HAP-1 (cell line): ENCODE measurements at regions not wholly inside any gene's neighbourhood (a gene's known extent, or its start where the extent isn't known, plus 50 kb on each side); places are given as distances from the start of the nearest gene placed in this dataset.
"Not testable (repeated sequence)": the region's sequence is repeated elsewhere in the genome, so short reads cannot be mapped to it uniquely, and the experiment has no call there.

Experiments
- DNase-seq, 2 experiments: peaks; one replicate each; pipeline ENCODE4 v3.0.0-alpha.2; 2016 to 2020; ENCODE audit warnings: low spot score in 2 of 2
- H3K27me3 ChIP-seq: fragments of 250-450 bp; sonication (Bioruptor Pico); 2 replicates; pipeline ENCODE4 v1.5.1; 2020; ENCODE audit warnings: low read depth, mild to moderate bottlenecking, moderate library complexity
- H3K36me3 ChIP-seq: fragments of 250-450 bp; sonication (Bioruptor Pico); replicated peaks from 2 replicates; pipeline ENCODE4 v1.5.1; 2020; ENCODE audit warnings: mild to moderate bottlenecking
- H3K4me1 ChIP-seq: fragments of 250-450 bp; sonication (Bioruptor Pico); 2 replicates; pipeline ENCODE4 v1.5.1; 2020; ENCODE audit warnings: mild to moderate bottlenecking
- H3K4me3 ChIP-seq: fragments of 250-450 bp; sonication (Bioruptor Pico); 2 replicates; pipeline ENCODE4 v1.5.1; 2020; ENCODE audit warnings: mild to moderate bottlenecking, moderate library complexity
- H3K9me3 ChIP-seq: fragments of 250-450 bp; sonication (Bioruptor Pico); 2 replicates; pipeline ENCODE4 v1.5.1; 2020; ENCODE audit warnings: mild to moderate bottlenecking, moderate library complexity
- in situ Hi-C: fragments of 300-500 bp; cut with MboI; formaldehyde crosslinking; loops from 3 replicates; pipeline ENCODE4 v1.14.3; 2020; ENCODE audit warnings: low sequenced_read_pairs, inconsistent platforms, mixed read lengths

GRCh38 chr10:120174491-120174890 lies 282.0 kb downstream of the SEC23IP start:
- no peaks in the 10 kb centered on the region for H3K27me3 ChIP-seq
- no peaks in the 10 kb centered on the region for H3K36me3 ChIP-seq
- H3K4me3 ChIP-seq = no peak overlapping the region
- in situ Hi-C loops = no loop called here
- no peaks in the 10 kb centered on the region for H3K9me3 ChIP-seq
- H3K4me1 ChIP-seq = no peaks in the 10 kb centered on the region
- no peak for DNase-seq

- in situ Hi-C loops = no loop called here
- no peaks in the 10 kb centered on the region for H3K27me3 ChIP-seq
- H3K9me3 ChIP-seq = no peaks in the 10 kb centered on the region
- H3K4me3 ChIP-seq = no peak overlapping the region
- H3K36me3 ChIP-seq = no peaks in the 10 kb centered on the region
- no peaks in the 10 kb centered on the region for H3K4me1 ChIP-seq
- DNase-seq = no peak
These were observed 279.7 kb upstream of the PLPP4 start for GRCh38 chr10:120177330-120177729.

GRCh38 chr10:120180160-120180559 lies 276.9 kb upstream of the PLPP4 start:
- DNase-seq = no peak
- in situ Hi-C loops = no loop called here
- Histone ChIP-seq H3K4me3 (no peak overlapping the region), H3K36me3 (no peaks in the 10 kb centered on the region), H3K9me3 (no peaks in the 10 kb centered on the region), H3K4me1 (no peaks in the 10 kb centered on the region), H3K27me3 (no peaks in the 10 kb centered on the region)

GRCh38 chr10:120181154-120181553 lies 275.9 kb upstream of the PLPP4 start:
- in situ Hi-C loops = no loop called here
- no peaks in the 10 kb centered on the region for H3K36me3 ChIP-seq
- no peaks in the 10 kb centered on the region for H3K9me3 ChIP-seq
- no peaks in the 10 kb centered on the region for H3K4me1 ChIP-seq
- H3K4me3 ChIP-seq = no peak overlapping the region
- no peaks in the 10 kb centered on the region for H3K27me3 ChIP-seq
- no peak for DNase-seq

- Histone ChIP-seq H3K9me3 (no peaks in the 10 kb centered on the region), H3K4me1 (no peaks in the 10 kb centered on the region), H3K4me3 (no peak overlapping the region), H3K36me3 (no peaks in the 10 kb centered on the region), H3K27me3 (no peaks in the 10 kb centered on the region; the same call in 1 of the 2 replicates)
- in situ Hi-C loops = no loop called here
- no peak for DNase-seq
These were observed 274.6 kb upstream of the PLPP4 start for GRCh38 chr10:120182431-120182830.

GRCh38 chr10:120183546-120183945 lies 273.5 kb upstream of the PLPP4 start:
- no peaks in the 10 kb centered on the region for H3K9me3 ChIP-seq
- H3K4me1 ChIP-seq = no peaks in the 10 kb centered on the region
- no peaks in the 10 kb centered on the region for H3K36me3 ChIP-seq
- no peak overlapping the region for H3K4me3 ChIP-seq
- in situ Hi-C loops = no loop called here
- H3K27me3 ChIP-seq = no peaks in the 10 kb centered on the region; the same call in 1 of the 2 replicates
- DNase-seq = no peak

- in situ Hi-C loops = no loop called here
- H3K36me3 ChIP-seq = no peaks in the 10 kb centered on the region
- no peaks in the 10 kb centered on the region for H3K4me1 ChIP-seq
- H3K4me3 ChIP-seq = no peak overlapping the region
- no peak for DNase-seq
- no peaks in the 10 kb centered on the region; the same call in 1 of the 2 replicates for H3K27me3 ChIP-seq
- H3K9me3 ChIP-seq = no peaks in the 10 kb centered on the region
These were observed 272.3 kb upstream of the PLPP4 start for GRCh38 chr10:120184547-120185337.

- in situ Hi-C loops = no loop called here
- no peak for DNase-seq
- Histone ChIP-seq H3K4me3 (no peak overlapping the region), H3K27me3 (no peaks in the 10 kb centered on the region; the same call in 1 of the 2 replicates), H3K4me1 (no peaks in the 10 kb centered on the region), H3K36me3 (no peaks in the 10 kb centered on the region), H3K9me3 (no peaks in the 10 kb centered on the region)
These were observed 270.5 kb upstream of the PLPP4 start for GRCh38 chr10:120186506-120186905.

GRCh38 chr10:120187168-120187567 lies 269.9 kb upstream of the PLPP4 start:
- H3K36me3 ChIP-seq, H3K9me3 ChIP-seq, H3K27me3 ChIP-seq, DNase-seq, H3K4me3 ChIP-seq, in situ Hi-C loops, H3K4me1 ChIP-seq: not testable (repeated sequence)

GRCh38 chr10:120188950-120189349 lies 268.1 kb upstream of the PLPP4 start:
- H3K36me3 ChIP-seq = no peaks in the 10 kb centered on the region
- H3K4me3 ChIP-seq = no peak overlapping the region
- DNase-seq = no peak
- no peaks in the 10 kb centered on the region for H3K4me1 ChIP-seq
- in situ Hi-C loops = no loop called here
- no peaks in the 10 kb centered on the region for H3K9me3 ChIP-seq
- H3K27me3 ChIP-seq = no peaks in the 10 kb centered on the region; the same call in 1 of the 2 replicates

GRCh38 chr10:120195984-120196712 lies 260.9 kb upstream of the PLPP4 start:
- H3K36me3 ChIP-seq = no peaks in the 10 kb centered on the region
- in situ Hi-C loops = no loop called here
- H3K9me3 ChIP-seq = no peaks in the 10 kb centered on the region
- DNase-seq = no peak
- no peaks in the 10 kb centered on the region for H3K27me3 ChIP-seq
- H3K4me1 ChIP-seq = no peaks in the 10 kb centered on the region
- H3K4me3 ChIP-seq = no peak overlapping the region

- Histone ChIP-seq H3K36me3 (no peaks in the 10 kb centered on the region), H3K4me3 (no peak overlapping the region), H3K9me3 (no peaks in the 10 kb centered on the region), H3K27me3 (no peaks in the 10 kb centered on the region), H3K4me1 (no peaks in the 10 kb centered on the region)
- DNase-seq = no peak
- in situ Hi-C loops = no loop called here
These were observed 252.2 kb upstream of the PLPP4 start for GRCh38 chr10:120204877-120205276.

GRCh38 chr10:120205368-120206018 lies 251.5 kb upstream of the PLPP4 start:
- in situ Hi-C loops = no loop called here
- Histone ChIP-seq H3K9me3 (no peaks in the 10 kb centered on the region), H3K4me3 (no peak overlapping the region), H3K4me1 (no peaks in the 10 kb centered on the region), H3K36me3 (no peaks in the 10 kb centered on the region), H3K27me3 (no peaks in the 10 kb centered on the region)
- no peak for DNase-seq

- no peaks in the 10 kb centered on the region for H3K36me3 ChIP-seq
- H3K27me3 ChIP-seq = no peaks in the 10 kb centered on the region
- H3K4me3 ChIP-seq = no peak overlapping the region
- no peaks in the 10 kb centered on the region for H3K9me3 ChIP-seq
- DNase-seq = no peak
- H3K4me1 ChIP-seq = no peaks in the 10 kb centered on the region
- in situ Hi-C loops = no loop called here
These were observed 248.5 kb upstream of the PLPP4 start for GRCh38 chr10:120208488-120208887.
